HL-60 (cell line): ENCODE measurements at regions not wholly inside any gene's neighbourhood (a gene's known extent, or its start where the extent isn't known, plus 50 kb on each side); places are given as distances from the start of the nearest gene placed in this dataset.

Experiments used
- DNase-seq, 2 experiments: peaks; one replicate each; pipeline ENCODE4 v3.0.0-alpha.2; 2010 to 2020; ENCODE audit warnings: low read depth in 1 of 2, low spot score in 1 of 2
- H3K27ac ChIP-seq: fragments of 250-450 bp; sonication (Bioruptor Pico); replicated peaks from 2 replicates; pipeline ENCODE4 v1.5.1; 2020; ENCODE audit warnings: mild to moderate bottlenecking, moderate library complexity
- H3K27me3 ChIP-seq: fragments of 250-450 bp; sonication (Bioruptor Pico); 2 replicates; pipeline ENCODE4 v1.5.1; 2021; ENCODE audit warnings: mild to moderate bottlenecking, moderate library complexity; ENCODE audit not compliant: insufficient read depth, poor library complexity, severe bottlenecking
- H3K4me3 ChIP-seq: replicated peaks from 2 replicates; pipeline ENCODE4 v1.5.1; 2011; ENCODE audit warnings: mild to moderate bottlenecking, control low read depth, low read length; ENCODE audit not compliant: insufficient read depth
- CTCF ChIP-seq: IDR thresholded peaks from one replicate; pipeline ENCODE4 v1.5.1; 2011; ENCODE audit warnings: low read length, control low read depth, inconsistent platforms; ENCODE audit not compliant: insufficient read depth
- GABPA ChIP-seq: IDR thresholded peaks from 2 replicates; pipeline ENCODE4 v1.6.1; 2012; ENCODE audit warnings: low read depth
- POLR2AphosphoS5 ChIP-seq: IDR thresholded peaks from 2 replicates; pipeline ENCODE4 v1.6.1; 2012; ENCODE audit warnings: low read depth
- REST ChIP-seq: IDR thresholded peaks from 2 replicates; pipeline ENCODE4 v1.6.1; 2012; ENCODE audit warnings: low read depth; ENCODE audit not compliant: insufficient replicate concordance
- SPI1 ChIP-seq: IDR thresholded peaks from 2 replicates; pipeline ENCODE4 v1.6.1; 2012; ENCODE audit warnings: low read depth, mild to moderate bottlenecking, borderline replicate concordance

- Histone ChIP-seq H3K27me3 (no peaks in the 10 kb centered on the region), H3K27ac (no peak overlapping the region), H3K4me3 (no peak overlapping the region)
- TF ChIP-seq GABPA (no peak), REST (no peak), POLR2AphosphoS5 (no peak), SPI1 (no peak), CTCF (no peak)
- no peak for DNase-seq
Measured at GRCh38 chr5:104126980-104127379, 564.4 kb upstream of the NUDT12 start.

GRCh38 chr5:104119529-104119928 is 556.9 kb upstream of the NUDT12 start:
- no peak for TF ChIP-seq SPI1
- no peak for TF ChIP-seq REST
- no peak for TF ChIP-seq GABPA
- no peak for TF ChIP-seq CTCF
- no peak for TF ChIP-seq POLR2AphosphoS5
- no peak for DNase-seq
- Histone ChIP-seq H3K27me3 (no peaks in the 10 kb centered on the region), H3K27ac (no peak overlapping the region), H3K4me3 (no peak overlapping the region)

- peak; percentile 16 to 57 for DNase-seq
- H3K27ac ChIP-seq, result peak overlapping the region; percentile 52
- TF ChIP-seq SPI1 (no peak), GABPA (no peak)
- H3K27me3 ChIP-seq, result no peaks in the 10 kb centered on the region
- H3K4me3 ChIP-seq, result no peak overlapping the region
Measured at GRCh38 chr5:104111632-104112031, 549.0 kb upstream of the NUDT12 start.

GRCh38 chr5:104096451-104096850 is 533.9 kb upstream of the NUDT12 start:
- Histone ChIP-seq H3K4me3 (no peak overlapping the region), H3K27me3 (no peaks in the 10 kb centered on the region), H3K27ac (no peak overlapping the region)
- TF ChIP-seq CTCF, result no peak
- no peak for TF ChIP-seq REST
- no peak for TF ChIP-seq POLR2AphosphoS5
- no peak for TF ChIP-seq SPI1
- no peak for TF ChIP-seq GABPA
- DNase-seq, result no peak
